ENCODE measurements at regions not wholly inside any gene's neighbourhood (a gene's known extent, or its start where the extent isn't known, plus 50 kb on each side); places are given as distances from the start of the nearest gene placed in this dataset.

DNA sequence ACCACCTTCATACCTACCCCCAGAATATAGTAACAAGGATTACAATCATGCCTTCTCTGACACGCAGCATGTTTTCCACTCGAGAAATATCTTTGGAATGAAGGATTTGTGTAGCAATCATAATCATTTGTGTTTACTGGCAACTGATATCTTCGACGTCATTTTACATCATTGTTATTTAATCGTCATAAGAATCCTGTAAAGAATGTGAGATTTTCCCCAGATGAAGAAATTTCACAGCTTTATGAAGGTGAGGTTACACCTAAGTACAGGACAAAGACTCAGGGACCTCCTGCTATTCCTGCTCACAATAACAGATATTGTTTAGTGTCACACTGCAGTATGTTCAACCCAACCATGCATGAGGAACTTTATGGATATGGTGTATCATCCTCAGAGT is 198.2 kb upstream of the LDB2 start:
- no peak for DNase-seq

DNA sequence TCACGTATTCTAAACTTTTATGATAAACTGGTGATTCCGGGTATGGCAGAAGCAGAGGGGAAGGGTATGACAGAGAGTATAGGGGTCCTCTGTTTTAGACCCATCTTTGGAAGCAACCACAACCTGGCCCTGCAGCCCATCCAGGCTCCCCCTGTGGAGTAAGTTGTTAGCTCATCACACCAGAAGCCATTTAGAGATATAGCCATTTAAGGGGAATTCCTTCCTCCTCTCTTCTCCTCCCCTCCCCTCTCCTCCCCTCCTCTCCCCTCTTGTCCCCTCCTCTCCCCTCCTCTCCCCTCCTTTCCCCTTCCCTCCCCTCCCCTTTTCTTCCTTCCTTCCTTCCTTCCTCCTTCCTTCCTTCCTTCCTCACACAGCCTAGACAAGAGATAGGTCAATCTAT is 197.3 kb upstream of the LDB2 start:
- DNase-seq = no peak

DNA sequence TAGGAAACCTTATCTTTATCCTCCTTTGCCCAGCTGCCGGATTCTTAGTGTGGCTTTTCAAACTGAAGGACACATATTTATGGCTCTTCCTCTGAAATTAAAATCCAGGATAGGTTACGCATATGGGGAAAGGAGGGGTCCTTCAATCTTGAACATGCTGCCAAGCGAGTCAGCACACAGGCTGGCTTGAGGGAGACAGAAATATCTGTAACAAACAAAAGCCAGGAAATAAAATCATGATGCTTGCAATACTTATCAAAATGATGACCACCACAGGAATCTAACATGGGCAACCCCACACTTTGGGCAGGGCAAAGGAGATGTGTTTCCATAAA is 196.4 kb upstream of the LDB2 start:
- no peak for DNase-seq

DNA sequence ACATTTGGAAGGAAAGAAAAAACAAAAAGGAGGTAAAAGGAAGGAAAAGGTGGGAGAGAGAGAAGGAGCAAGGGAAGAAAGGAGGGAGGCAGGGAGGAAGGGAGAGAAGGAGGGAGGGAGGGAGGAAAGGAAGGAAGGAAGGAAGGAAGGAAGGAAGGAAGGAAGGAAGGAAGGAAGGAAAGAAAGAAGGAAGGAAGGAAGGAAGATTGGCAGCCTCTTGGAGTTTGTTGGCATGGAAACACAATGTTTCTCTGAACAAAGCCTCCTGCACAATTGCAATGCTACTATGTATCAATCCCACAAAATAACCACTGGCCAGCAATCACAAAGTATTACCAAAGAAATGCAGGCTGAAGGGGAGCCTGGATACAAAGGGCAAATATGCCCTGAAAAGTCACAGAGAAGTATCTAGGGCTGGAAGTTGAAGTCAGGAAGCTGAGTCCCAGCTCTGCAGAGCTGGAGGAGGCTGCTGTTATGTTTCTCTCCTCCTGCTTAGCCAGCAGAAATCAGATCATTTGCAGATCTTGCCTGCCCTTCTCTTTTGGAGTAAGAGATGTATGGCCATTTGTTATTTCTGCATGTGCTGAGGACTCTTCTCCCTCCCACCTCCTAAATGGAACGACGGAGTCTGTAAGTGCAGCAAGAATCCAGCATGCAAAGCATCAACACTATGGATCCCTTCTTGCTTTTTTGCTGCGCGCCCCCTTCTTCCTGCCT is 195.9 kb upstream of the LDB2 start:
- DNase-seq = no peak

DNA sequence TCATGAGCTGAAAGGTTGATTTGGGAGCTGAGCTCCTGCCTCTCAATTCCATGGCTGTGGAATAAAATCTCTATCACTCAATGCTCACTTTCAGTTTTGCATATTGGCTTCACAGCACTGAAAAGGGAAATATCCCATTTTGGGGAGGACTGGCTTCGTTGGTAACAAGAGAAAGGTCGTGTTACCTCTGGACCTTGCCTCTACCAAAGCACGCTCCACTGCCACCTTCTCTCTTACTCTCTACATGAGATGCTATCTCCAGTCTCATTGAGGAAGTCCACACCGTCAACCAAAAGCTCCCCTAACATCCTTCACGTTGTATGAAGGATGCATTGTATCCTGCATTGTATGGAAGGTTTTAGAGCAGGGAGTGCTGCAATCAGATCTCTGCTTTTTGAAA is 195.0 kb upstream of the LDB2 start:
- DNase-seq = no peak

DNA sequence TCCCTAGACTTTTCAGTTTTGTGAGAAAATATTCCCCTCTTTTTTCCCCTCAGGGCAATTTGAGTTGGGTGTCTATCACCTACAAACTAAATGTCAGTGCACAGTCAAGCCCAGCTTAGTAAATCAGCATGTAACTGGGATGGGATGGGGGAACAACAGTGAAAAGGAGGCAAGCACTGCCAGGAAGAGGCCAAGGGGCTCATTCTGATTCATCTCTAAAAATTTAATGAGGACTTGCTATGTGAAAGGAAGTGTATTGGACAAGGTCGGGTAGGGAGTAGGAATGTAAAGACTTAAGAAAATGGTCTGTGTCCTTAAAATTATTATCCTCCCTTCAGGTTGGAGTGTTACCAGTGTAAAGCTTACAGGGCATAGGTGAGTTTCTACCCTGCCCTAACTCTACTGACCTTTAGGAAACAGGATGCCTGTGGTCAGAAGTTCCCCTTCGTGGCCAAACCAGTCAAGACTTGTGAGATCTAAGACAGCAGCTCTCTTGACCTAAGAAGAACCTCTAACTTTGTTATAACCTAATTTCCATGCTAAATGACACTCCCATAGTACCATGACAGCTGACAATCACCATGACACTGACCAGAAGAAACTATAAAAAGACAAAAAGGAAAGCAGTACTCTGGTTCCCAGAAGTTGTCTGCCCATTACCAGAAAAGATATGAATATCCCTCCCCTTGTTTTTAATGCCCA is 194.4 kb upstream of the LDB2 start:
- DNase-seq = no peak

DNA sequence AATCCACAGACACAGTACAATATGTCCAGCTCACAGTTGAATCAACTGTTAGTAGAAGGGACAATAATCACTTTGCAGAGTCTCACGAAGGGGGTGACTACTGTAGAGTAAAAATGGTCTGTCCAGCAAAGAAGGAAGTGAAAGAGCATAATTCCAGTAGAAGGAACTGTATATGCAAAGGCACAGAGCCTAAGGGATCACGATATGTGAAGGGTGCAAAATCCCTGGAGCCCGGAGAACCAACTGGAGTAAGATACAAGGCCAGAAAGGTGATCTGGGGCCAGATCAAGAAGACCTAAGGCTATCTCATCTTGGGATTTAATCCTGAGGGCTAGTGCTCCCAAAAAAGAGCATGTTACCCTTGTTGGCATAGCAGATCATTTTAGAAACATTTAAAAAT is 192.7 kb upstream of the LDB2 start:
- DNase-seq = no peak

DNA sequence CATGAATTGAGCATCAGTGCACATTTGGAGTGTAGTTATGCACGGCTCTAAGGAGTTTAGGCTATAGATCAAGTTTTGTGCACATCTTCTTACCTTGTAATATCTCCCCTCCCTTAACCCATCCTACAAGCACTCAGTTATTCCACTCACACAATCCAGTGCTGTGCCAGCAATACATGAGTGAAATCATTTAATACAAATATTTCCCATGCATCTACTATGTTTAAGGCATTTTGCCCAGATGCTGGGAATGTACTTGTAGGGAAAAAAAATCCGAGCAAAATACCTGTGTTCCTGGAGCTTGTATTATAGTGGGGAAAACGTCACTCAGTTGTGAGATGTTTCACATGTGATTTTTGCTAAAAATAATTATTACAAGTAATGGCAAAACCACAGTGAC is 191.6 kb upstream of the LDB2 start:
- DNase-seq = no peak

DNA sequence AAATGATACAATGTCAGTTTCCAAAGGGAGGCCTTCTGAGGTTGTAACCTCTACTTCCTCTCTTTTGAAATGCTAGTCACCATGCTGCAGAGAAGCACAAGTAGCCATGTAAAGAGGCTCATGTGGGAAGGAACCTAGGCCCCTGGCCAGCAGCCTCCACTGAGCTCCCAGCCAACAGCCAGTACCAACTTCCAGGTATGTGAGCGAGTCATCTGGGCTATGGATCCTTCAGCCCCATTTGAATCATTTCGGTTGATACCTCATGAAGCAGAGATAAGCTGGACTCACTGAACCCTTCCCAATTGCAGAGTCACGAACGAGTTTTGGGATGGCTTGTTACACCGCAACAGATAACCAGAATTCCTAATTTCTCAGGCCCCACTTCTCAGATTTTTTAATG is 187.0 kb upstream of the LDB2 start:
- no peak for DNase-seq

DNA sequence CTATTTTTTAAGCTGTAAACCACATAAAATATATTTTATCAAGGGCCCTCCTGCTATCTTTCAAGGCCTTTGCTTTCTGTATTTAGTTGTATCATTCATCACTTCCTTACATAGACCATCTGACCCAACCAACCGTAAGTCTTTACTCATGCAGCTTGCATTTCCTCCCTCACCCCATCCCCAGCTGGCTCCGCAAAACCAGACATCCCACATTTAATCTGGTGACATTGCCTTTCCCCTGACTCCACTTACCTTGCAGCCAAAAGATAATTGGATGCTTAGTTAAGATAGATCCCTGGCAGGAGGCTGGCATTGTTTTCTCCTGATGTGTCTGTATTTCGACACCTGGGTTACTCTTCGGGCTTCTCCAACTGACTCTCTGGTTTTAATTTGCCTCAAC is 183.7 kb upstream of the LDB2 start:
- DNase-seq = no peak

DNA sequence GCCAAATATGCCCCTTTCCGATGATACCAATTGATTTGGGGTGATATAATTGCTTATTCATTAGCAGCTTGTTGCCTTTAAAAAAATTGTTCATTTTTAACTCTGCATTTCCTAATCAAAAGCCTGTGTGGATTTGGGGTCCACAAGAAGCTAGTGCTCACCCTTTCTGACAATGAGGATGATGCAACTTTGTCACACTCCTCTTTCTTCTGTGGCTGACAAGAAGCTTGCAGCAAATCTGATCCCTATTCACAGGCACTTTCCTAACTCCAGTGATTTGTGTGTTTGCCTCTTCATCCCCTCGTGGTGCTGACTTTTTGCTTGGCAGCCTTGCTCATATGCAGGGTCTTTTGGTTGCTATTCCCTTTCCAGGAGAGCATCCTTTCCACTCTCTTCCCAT is 182.7 kb upstream of the LDB2 start:
- DNase-seq = no peak

DNA sequence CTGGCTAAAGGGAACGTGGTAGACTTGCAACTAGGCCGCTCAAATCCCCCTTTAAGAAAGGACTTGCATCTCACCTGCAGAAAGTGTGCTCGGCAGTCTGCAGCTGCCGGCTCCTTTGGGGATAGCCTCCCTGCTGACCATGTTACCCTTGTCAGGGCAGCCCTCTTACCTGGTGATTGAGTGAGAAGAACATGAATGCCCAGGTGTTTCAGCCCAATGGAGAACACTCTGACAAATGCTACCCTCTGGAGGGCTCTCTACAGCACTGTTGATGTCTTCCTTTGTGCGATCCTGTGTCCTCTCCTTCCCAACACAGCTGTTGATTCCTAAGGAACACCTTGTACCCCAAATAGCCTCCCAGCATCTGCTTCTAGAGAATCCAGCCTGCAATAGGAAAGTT is 178.7 kb upstream of the LDB2 start:
- DNase-seq = no peak

DNA sequence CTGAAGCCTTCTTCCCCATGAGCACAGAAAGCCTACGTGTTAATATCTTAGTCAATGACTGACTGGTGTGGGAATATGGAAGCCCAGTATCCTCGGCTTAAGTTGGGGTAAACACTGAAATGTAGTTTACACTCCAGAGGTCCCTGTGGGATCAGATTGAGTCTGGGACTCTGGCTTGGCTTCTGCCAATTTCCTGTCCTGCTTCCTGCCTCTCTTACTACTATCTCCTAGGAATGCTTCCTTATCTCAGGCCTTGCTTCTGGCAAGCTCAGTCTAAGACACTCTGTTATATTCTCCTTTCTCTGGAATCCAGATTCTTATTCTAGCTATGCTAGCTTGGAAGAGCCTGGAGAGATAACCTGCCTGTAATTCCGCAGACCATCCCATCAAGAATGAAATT is 174.0 kb upstream of the LDB2 start:
- no peak for DNase-seq

DNA sequence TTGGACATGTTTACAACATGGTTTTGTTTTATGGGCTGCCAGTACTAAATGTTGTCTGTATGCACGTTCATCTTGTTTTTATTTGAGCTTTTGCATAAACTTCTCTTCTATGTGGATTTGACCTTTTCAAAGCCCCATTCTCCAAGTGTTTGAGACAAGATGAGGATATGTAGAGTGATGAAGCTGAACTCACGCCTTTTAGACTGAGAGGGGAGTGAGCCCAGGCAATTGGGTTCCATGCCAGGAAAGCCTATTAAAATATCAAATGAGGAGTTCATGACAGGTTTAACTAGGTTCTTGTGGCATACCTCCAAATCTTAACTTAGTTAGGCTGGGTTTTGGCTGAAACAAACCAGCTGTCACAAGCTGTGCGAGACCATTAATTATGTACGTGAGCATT is 170.4 kb upstream of the LDB2 start:
- DNase-seq = no peak

DNA sequence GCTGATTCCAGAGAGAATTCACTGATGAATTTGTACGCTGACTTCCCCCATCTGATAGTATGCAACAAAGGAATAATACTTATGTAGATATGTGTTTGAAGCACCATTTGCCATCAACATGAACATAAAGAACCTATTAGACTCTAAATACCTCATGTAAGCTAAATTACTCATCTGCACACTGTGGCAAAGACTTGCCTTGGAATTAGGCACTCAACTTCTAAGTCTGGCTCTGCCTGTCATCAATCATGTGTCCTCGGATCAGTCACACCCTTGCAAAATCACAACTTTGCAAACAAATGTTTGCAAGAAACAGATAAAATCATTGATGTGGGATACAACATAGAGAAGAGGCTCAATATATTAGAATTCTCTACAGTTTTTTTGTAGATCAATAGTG is 169.9 kb upstream of the LDB2 start:
- DNase-seq = no peak

DNA sequence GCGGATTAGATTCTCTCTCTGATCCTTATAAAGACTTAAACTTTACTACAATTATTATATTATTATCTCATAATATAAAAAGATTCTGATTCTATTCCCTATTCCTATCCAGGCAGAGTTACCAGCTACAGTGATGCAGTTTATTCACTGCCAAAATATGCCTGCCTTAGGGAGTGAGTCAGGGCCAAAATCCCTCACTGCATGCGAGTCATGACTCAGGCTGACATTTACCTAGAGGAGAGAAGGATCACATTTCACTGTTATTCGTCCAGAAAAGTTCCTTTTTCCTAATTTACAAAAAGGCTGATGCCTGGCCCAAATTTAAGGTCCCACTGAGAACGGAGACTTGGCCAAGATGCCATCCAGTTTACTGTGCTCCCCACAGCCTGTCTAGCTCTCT is 168.5 kb upstream of the LDB2 start:
- no peak for DNase-seq

DNA sequence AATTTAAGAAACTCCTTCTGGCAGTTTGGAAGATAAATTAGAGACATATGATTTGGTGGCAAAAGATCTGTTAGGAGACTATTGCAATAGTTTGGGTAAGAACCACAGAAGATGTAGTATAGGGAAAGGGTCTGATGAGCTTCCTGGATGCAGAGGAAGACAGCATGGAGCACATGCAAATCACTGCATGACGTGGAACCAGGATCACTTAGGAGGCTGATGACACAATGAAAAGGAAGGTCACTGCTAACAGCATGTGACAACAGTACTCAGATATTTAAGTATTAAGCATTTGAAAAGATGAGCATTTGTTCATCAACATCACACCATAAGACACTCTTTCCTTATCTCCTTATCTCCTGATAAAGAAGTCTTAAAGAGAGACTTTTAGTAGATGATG is 167.8 kb upstream of the LDB2 start:
- DNase-seq = no peak

DNA sequence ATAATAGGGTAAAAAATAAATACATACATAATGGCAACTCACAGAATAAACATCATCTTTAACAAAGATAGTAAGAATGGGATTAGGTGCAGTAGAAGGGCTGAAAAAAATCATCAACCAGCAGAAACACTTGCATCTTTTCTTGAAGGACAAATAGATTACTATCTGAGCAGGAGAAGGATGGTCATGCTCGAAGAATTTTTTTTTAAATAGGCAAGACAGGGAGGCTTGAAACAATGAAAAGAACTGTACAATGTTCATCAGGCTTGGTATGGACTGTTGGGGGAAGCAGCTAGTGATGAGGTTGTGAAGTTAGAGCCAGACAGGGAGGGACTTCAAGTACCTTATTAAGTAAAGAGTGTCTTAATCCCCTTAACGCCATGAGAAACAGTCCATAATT is 167.4 kb upstream of the LDB2 start:
- no peak for DNase-seq

DNA sequence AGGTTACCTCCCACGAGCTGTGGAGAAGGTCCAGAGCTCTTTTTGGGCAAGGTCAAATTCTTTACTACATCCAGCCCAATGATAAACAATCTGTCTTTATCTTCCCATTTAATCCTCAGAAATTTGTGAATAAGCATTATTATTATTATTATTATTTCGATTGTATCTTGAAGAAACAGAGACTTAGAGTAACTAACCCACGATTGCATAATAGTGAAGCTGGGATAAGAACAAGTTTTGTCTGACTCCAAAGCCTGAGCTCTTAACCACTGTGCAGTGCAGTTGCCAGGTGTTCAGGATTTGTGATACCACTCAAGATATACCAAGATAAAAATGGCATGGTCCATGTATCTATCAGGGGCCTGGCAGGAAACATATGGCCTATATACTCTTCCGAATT is 166.5 kb upstream of the LDB2 start:
- DNase-seq = no peak

DNA sequence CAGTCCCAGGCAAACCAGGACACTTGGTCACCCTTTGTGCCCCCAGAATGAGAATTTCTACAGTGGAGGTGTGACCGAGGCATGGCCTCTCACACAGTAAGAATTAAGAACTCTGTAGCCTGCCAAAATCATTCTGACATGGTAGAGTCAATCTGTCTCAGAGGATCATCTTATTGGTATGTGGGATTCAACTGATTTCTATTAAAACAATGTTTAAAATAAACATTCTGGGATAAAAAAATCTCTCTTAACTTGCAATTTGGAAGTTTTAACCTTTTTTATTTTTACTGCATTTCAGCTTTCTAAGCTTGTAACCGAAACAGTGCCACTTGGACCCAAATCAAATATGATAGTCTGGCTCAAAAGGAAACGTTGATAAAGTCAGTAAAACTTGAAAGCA is 165.4 kb upstream of the LDB2 start:
- no peak for DNase-seq

DNA sequence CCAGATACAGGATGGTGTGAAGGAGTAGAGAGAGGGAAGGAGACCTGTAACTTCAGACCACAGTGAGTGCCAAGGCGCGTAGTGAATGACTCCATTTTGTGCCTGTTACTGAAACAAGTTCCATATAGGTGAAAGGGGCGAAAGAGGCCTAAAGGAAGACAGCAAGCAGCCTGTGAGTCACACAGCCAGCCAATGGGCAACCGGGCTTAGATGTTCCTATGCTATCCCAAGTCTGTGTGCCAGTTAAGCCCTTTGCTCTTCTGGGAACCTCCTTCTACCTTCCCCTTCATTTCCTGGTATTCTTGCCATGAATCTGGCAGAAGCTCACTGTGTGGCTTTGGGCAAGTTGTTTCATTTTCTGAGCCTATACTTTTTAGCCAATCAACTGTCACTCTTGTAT is 161.8 kb upstream of the LDB2 start:
- DNase-seq = no peak

DNA sequence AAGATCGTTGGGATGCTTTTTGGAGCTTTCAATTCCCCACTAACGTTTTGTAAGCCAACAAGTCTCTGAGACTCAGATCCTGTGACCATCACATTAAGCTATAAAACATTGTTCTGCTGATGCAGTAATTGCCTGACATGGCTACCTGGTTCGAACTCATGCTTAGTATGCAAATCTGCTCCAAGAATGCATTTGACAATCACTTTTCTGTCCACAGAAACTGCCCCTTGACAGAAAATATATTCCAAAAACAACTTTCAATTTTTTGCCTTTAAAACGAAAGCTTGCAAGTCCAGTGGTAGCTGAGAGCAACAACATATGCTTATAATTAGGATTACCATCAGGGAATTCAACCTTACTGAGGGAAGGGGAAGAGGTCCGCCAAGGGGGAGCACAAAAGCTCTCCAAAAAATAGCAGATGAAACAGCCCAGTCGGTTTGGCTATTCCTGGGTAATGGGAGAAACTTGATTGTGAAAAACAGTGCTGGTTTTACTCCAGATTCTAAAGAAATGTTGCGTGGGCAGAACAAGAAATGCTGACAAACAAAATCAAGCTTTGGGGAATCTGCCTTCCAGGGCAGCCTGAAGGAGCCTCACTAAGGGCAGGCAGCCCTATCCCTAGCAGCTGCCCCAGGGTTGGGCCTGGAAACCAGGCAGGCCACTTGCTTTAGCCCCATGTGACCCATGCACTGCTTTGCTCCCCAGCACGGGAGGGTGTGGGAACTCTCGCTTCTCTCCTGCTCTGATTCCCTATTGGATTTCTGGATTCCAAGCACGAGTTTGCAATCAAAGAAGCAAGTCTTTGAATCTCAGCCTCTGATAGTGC is 160.7 kb upstream of the LDB2 start:
- DNase-seq = no peak

DNA sequence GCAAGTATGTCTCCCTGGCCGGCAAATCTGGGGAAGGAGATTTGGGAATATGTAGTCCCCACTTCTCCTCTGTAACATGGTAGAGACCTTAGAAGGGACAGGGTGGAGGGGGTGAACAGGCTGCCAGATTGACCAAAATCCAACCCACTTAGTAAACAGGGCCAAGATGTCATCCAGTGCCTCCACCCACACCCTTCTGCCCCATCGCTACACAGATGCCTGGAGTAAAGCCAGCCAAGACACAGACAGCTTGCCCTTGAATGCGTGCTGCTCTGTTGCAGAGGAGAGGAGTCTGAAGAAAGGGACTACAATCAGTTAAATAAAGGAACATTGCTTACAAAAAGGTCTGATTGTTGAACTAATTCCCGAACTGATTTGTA is 160.1 kb upstream of the LDB2 start:
- DNase-seq = no peak

DNA sequence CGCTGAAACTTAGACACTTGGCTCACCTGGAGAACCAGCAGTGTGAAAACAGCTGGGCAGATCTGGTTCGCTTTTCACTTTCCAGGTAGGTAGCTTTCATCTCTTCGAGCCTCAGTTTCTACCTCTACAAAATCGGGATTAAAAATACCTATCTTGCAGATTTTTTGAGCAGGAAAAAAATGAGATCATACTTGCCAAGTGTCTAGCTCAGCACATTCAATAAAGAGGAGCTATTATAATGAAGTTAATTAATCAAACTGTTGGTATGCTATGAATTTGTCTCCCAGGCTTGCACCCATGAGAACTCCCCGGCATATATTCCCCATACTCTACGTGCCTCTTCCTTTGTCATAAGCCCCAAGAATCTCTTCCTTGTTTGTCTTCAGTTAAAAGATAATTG is 158.6 kb upstream of the LDB2 start:
- no peak for DNase-seq
